Gastrocnemius medialis (tissue), 4 donors: ENCODE measurements at regions not wholly inside any gene's neighbourhood (a gene's known extent, or its start where the extent isn't known, plus 50 kb on each side); places are given as distances from the start of the nearest gene placed in this dataset.

Experiments used
- ATAC-seq, 2 donors: fragments of 150-250 bp; one replicate each; pipeline ENCODE4 v1.9.1; 2016
- DNase-seq, 2 donors: peaks; one replicate each; pipeline ENCODE4 v3.0.0-alpha.2; 2019
- H3K27ac ChIP-seq, 4 donors: fragments of 200-600 bp; sonication (generic); 1 replicate in 1 of 4; 2 replicates in 3 of 4; pipeline ENCODE4 v1.5.1; 2016 to 2018; ENCODE audit warnings: mild to moderate bottlenecking in 2 of 4, moderate library complexity in 1 of 4
- H3K27me3 ChIP-seq, 3 donors: fragments of 200-600 bp; sonication (generic) in 2 of 3; 1 replicate in 1 of 3; 2 replicates in 2 of 3; pipeline versions ENCODE4 v1.5.1 to v1.6.0; 2016 to 2019; ENCODE audit warnings: mild to moderate bottlenecking in 1 of 3, moderate library complexity in 1 of 3
- H3K36me3 ChIP-seq, 2 donors: fragments of 200-600 bp; sonication (generic) in 1 of 2; one replicate each; pipeline ENCODE4 v1.5.1; 2017 to 2018
- H3K4me1 ChIP-seq, 2 donors: fragments of 200-600 bp; sonication (generic) in 1 of 2; one replicate each; pipeline ENCODE4 v1.5.1; 2016 to 2017; ENCODE audit warnings: mild to moderate bottlenecking in 2 of 2
- H3K4me3 ChIP-seq, 4 donors: fragments of 200-600 bp; sonication (generic) in 3 of 4; 1 replicate in 1 of 4; 2 replicates in 3 of 4; pipeline ENCODE4 v1.5.1; 2016 to 2019; ENCODE audit warnings: mild to moderate bottlenecking in 2 of 4
- H3K9me3 ChIP-seq, 3 donors: fragments of 200-600 bp; sonication (generic) in 2 of 3; 1 replicate in 1 of 3; 2 replicates in 2 of 3; pipeline ENCODE4 v1.5.1; 2016 to 2019
- POLR2A ChIP-seq, 2 donors: fragments of 450-650 bp; IDR thresholded peaks; one replicate each; pipeline ENCODE4 v1.6.1; 2017; ENCODE audit warnings: antibody characterized with exemption in 2 of 2, mild to moderate bottlenecking in 2 of 2, moderate library complexity in 2 of 2
- in situ Hi-C, 4 donors: fragments of 200-750 bp; cut with MboI; loops; one replicate each; pipeline versions ENCODE4 v1.15.0 to v1.8.0; 2017; ENCODE audit warnings: low sequenced_read_pairs in 4 of 4
- intact Hi-C: fragments of 100-400 bp; cut with DNase I; formaldehyde crosslinking; loops from one replicate; pipeline ENCODE4 v1.15.1; 2023; ENCODE audit warnings: low total_unique reads
- TF ChIP-seq, protein P1 (sequence below), 5 experiments: fragments of 450-650 bp in 3 of 5; fragments of 200-600 bp in 2 of 5; sonication (generic) in 2 of 5; IDR thresholded peaks in 4 of 5; conservative IDR thresholded peaks in 1 of 5; 1 replicate in 4 of 5; 2 replicates in 1 of 5; pipeline ENCODE4 v1.5.1; 2016 to 2019; ENCODE audit warnings: antibody characterized with exemption in 5 of 5, mild to moderate bottlenecking in 3 of 5, moderate library complexity in 3 of 5

DNA sequence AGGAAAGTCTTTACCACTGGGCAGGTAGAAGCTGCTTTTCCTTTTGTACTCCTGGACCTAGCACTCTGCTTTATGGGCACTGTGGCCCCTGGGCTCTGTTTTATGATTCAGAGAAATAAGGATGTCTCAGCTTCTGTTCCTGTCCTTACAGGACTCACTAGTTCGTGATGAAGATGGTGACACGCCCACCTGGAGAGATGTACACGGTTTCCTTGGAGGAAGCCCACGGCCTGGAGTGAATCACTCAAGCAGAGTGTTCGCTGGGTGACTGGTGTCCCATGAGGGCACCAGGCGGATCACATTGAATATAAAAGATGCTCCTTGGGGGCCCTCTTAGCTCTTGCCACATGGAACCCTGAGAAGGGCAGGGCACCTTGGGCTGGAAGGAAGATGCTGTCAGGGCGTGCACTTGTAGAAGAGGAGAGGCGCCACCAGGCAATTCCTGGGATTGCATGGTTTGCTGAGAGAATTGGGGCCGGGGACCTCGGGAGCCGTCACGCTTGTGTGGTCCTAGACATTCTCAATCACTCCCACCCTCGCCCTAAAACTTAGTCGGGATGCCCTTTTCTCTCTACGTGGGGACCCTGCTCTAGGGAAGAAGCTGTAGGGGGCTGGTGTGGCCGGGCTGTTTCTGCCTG is 202.6 kb downstream of the TSHZ3 start:
- Histone ChIP-seq H3K27ac (no peak overlapping the region), H3K4me1 (no peaks in the 10 kb centered on the region), H3K36me3 (no peaks in the 10 kb centered on the region), H3K4me3 (no peak overlapping the region), H3K27me3 (peaks cover 0 to 4% (median 0%) of the 10 kb centered on the region in 3 donors), H3K9me3 (no peaks in the 10 kb centered on the region)
- no peak for TF ChIP-seq POLR2A (IDR thresholded peaks at IDR 0.05)
- in situ Hi-C loops (no loop called here), intact Hi-C loops (no loop called here)
- DNase-seq: no peak
- no peak for ATAC-seq

DNA sequence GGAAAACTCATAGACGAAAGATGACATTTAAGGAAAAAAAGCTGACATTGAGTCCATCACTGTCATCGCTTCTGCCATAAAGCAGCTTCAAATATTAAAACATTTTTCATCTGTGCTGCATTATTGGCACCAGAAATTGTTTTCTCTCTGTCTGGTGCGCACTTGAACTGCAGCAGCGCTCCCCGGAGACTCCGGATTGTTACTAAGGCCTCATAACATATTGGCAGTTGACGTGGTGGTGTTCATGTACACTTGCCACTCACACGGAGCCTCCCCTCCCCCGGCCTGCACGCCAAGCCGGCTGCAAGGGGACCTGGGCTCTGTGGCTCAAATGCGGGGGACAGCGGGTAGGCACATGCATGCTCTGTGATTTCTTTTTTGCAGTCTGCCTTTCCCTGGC is 203.2 kb downstream of the TSHZ3 start:
- no peak for ATAC-seq
- no peak overlapping the region for H3K27ac ChIP-seq
- no peaks in the 10 kb centered on the region for H3K9me3 ChIP-seq
- intact Hi-C loops: no loop called here
- H3K36me3 ChIP-seq: no peaks in the 10 kb centered on the region
- in situ Hi-C loops: no loop called here
- no peak for DNase-seq
- TF ChIP-seq POLR2A (IDR thresholded peaks at IDR 0.05): no peak
- TF ChIP-seq, protein P1, sequence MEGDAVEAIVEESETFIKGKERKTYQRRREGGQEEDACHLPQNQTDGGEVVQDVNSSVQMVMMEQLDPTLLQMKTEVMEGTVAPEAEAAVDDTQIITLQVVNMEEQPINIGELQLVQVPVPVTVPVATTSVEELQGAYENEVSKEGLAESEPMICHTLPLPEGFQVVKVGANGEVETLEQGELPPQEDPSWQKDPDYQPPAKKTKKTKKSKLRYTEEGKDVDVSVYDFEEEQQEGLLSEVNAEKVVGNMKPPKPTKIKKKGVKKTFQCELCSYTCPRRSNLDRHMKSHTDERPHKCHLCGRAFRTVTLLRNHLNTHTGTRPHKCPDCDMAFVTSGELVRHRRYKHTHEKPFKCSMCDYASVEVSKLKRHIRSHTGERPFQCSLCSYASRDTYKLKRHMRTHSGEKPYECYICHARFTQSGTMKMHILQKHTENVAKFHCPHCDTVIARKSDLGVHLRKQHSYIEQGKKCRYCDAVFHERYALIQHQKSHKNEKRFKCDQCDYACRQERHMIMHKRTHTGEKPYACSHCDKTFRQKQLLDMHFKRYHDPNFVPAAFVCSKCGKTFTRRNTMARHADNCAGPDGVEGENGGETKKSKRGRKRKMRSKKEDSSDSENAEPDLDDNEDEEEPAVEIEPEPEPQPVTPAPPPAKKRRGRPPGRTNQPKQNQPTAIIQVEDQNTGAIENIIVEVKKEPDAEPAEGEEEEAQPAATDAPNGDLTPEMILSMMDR (IDR thresholded peaks at IDR 0.05 in 4 of 5, conservative IDR thresholded peaks at IDR 0.05 in 1 of 5): no peak
- peaks cover 0 to 4% (median 0%) of the 10 kb centered on the region in 3 donors for H3K27me3 ChIP-seq
- no peak overlapping the region for H3K4me3 ChIP-seq
- H3K4me1 ChIP-seq: no peaks in the 10 kb centered on the region

DNA sequence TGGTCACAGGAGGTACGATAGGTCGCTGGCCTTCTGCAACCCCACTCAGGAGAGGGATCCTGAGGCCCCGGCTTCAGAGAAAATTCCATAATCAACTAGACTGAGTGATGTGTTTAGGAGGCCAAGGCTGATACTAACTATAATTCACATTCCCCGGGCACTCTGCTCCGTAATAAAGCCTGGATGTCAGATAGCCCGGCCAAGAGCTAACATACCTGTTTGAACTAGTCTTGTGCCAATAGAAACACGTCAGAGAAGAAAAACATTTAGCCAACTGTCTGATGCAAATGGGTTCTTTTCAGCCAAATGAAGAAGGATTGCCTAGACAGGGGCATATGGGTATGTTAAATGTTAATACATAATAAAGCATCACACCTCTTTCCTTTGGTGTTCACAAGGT is 204.2 kb downstream of the TSHZ3 start:
- in situ Hi-C loops: no loop called here

DNA sequence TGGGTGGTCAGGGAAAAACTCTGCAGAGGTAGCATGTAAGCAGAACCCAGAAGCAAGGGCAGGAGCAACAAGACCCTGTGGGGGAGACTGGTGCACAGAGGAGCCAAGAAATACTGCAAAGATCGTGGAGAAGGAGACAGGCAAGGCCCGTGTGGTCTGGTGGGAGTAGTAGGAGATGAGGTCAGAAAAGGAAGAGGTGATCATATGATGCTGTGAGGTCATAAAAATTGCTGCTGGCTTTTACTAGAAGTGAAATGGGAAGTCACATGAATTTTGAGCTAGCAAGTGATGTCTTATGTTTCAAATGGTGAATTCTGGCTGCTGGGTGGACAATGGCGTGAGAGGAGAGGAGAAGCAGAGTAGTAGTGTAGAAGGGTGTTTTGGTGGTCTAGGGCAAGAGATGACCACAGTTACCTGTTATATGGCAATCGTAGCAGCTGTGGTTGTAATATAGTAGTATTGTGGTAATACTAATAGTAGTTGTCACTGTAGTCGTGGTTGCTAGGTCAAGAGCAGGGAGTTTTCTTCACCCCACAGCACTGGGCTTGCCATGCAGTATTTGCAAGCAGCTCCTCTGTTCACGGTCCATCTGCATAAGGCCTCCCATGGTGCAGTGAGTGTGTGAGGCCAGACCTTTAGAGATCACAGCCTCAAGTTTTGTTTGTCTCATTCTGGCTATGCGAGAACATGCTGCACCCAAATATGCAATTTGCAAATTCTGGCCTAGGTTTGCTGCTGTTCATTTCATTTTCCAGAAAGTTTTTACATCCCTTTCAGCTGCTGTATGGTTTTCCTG is 205.0 kb downstream of the TSHZ3 start:
- Histone ChIP-seq H3K27me3 (peaks cover 0 to 4% (median 0%) of the 10 kb centered on the region in 3 donors), H3K9me3 (no peaks in the 10 kb centered on the region), H3K36me3 (no peaks in the 10 kb centered on the region), H3K4me3 (no peak overlapping the region), H3K4me1 (no peaks in the 10 kb centered on the region), H3K27ac (no peak overlapping the region)
- intact Hi-C loops (no loop called here), in situ Hi-C loops (no loop called here)
- TF ChIP-seq POLR2A (IDR thresholded peaks at IDR 0.05): no peak
- TF ChIP-seq, protein P1 (IDR thresholded peaks at IDR 0.05 in 4 of 5, conservative IDR thresholded peaks at IDR 0.05 in 1 of 5): no peak
- DNase-seq: no peak
- no peak for ATAC-seq

More for the DNA sequence above, 204.2 kb downstream of the TSHZ3 start:
- Histone ChIP-seq H3K4me1 (no peaks in the 10 kb centered on the region), H3K27me3 (peaks cover 0 to 4% (median 0%) of the 10 kb centered on the region in 3 donors), H3K9me3 (no peaks in the 10 kb centered on the region), H3K36me3 (no peaks in the 10 kb centered on the region), H3K4me3 (no peak overlapping the region), H3K27ac (no peak overlapping the region)
- intact Hi-C loops: no loop called here
- ATAC-seq: no peak
- no peak for DNase-seq
- TF ChIP-seq, protein P1 (IDR thresholded peaks at IDR 0.05 in 4 of 5, conservative IDR thresholded peaks at IDR 0.05 in 1 of 5): no peak
- TF ChIP-seq POLR2A (IDR thresholded peaks at IDR 0.05): no peak

DNA sequence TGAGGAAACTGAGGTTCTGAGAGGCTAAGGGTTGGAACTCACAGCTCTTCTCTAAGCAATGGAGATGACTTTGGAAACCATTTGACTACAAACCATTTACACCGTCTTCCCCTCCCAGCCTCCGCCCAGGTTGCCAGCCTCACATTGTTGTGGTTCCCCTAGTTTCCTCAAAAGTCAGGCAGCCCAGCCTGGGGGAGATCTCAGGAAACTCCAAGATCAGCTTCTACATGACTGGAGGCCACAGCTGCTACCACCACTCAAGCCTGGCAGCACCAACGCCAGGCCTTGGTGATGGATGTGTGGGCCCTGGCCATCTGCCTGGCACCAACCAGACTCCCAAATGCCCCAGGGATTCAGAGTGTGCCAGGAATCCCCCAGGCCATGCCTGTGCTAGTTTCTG is 207.9 kb downstream of the TSHZ3 start:
- Histone ChIP-seq H3K9me3 (no peaks in the 10 kb centered on the region), H3K4me3 (no peak overlapping the region), H3K36me3 (no peaks in the 10 kb centered on the region), H3K4me1 (no peaks in the 10 kb centered on the region), H3K27ac (no peak overlapping the region), H3K27me3 (peaks cover 0 to 4% (median 0%) of the 10 kb centered on the region in 3 donors)
- in situ Hi-C loops: no loop called here
- DNase-seq (no peak), ATAC-seq (no peak)
- intact Hi-C loops: no loop called here
- TF ChIP-seq, protein P1 (IDR thresholded peaks at IDR 0.05 in 4 of 5, conservative IDR thresholded peaks at IDR 0.05 in 1 of 5): no peak
- no peak for TF ChIP-seq POLR2A (IDR thresholded peaks at IDR 0.05)
